ENCODE measurements at regions not wholly inside any gene's neighbourhood (a gene's known extent, or its start where the extent isn't known, plus 50 kb on each side); places are given as distances from the start of the nearest gene placed in this dataset.

DNA sequence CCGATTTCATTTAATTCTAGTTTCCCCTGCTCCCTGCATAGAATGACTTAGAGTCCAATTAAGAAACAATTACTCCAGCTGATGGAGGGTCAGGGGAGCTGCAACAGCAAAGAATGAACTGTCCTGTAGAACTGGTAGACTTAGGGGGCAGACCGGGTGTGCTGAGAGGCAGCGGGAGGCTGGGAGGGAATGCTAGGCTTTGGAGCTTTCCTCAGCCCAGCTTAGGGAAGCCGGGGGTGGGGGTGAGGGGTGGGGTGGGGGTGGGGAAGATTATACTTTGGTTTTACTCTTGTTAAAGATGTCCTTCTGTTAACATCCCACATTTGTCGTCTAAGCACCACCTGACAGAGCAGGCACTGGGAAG is 458.6 kb upstream of the ASIC2 start:
- DNase-seq, result no peak
- Mint-ChIP-seq H3K36me3 (ENCODE audit: low read depth) (no peaks in the 10 kb centered on the region), H3K27ac (no peak overlapping the region), H3K4me1 (ENCODE audit: low read depth) (peaks cover 7% of the 10 kb centered on the region), H3K9me3 (peaks cover 2% of the 10 kb centered on the region), H3K27me3 (peaks cover 64% of the 10 kb centered on the region), H3K4me3 (no peak overlapping the region)

- Mint-ChIP-seq H3K4me1 (ENCODE audit: low read depth) (peaks cover 7% of the 10 kb centered on the region), H3K27me3 (peaks cover 61% of the 10 kb centered on the region), H3K9me3 (peaks cover 2% of the 10 kb centered on the region), H3K36me3 (ENCODE audit: low read depth) (no peaks in the 10 kb centered on the region), H3K4me3 (no peak overlapping the region), H3K27ac (no peak overlapping the region)
- no peak for DNase-seq
These were observed 460.4 kb upstream of the ASIC2 start for GRCh38 chr17:33753452-33753851.

DNA sequence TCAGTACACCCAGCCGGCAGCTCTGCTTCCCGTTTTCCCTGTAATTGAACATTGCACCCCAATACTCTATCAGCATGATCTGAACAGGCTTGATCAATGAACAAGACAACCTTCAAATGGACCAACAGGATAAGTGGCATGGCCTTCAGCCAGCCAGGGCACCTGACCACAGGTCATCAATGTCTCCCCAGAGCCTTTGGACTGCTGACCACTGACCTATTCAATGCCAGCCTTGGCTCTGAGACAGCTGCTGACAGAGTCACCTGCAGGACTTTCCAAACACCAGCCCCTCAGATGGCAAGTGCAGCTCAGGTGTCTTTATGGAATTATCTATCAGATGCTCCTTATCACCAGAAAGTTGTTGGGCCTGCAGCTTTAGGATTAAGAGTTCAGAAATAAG is 462.9 kb upstream of the ASIC2 start:
- Mint-ChIP-seq H3K4me3 (no peak overlapping the region), H3K27ac (no peak overlapping the region), H3K36me3 (ENCODE audit: low read depth) (no peaks in the 10 kb centered on the region), H3K4me1 (ENCODE audit: low read depth) (peaks cover 6% of the 10 kb centered on the region), H3K9me3 (peaks cover 2% of the 10 kb centered on the region), H3K27me3 (peaks cover 46% of the 10 kb centered on the region)
- no peak for DNase-seq

- no peak overlapping the region for H3K4me3 Mint-ChIP-seq
- peaks cover 24% of the 10 kb centered on the region for H3K27me3 Mint-ChIP-seq
- H3K36me3 Mint-ChIP-seq (ENCODE audit: low read depth), result no peaks in the 10 kb centered on the region
- H3K27ac Mint-ChIP-seq, result no peak overlapping the region
- no peaks in the 10 kb centered on the region for H3K4me1 Mint-ChIP-seq (ENCODE audit: low read depth)
- no peaks in the 10 kb centered on the region for H3K9me3 Mint-ChIP-seq
- DNase-seq, result no peak
These were observed 472.8 kb upstream of the ASIC2 start for GRCh38 chr17:33765871-33766270.

- Mint-ChIP-seq H3K9me3 (no peaks in the 10 kb centered on the region), H3K27me3 (peaks cover 24% of the 10 kb centered on the region), H3K4me3 (no peak overlapping the region), H3K36me3 (ENCODE audit: low read depth) (no peaks in the 10 kb centered on the region), H3K4me1 (ENCODE audit: low read depth) (no peaks in the 10 kb centered on the region), H3K27ac (no peak overlapping the region)
- no peak for DNase-seq
These were observed 473.6 kb upstream of the ASIC2 start for GRCh38 chr17:33766721-33767120.

- no peak overlapping the region for H3K4me3 Mint-ChIP-seq
- no peaks in the 10 kb centered on the region for H3K9me3 Mint-ChIP-seq
- peaks cover 32% of the 10 kb centered on the region for H3K27me3 Mint-ChIP-seq
- no peak for DNase-seq
- H3K27ac Mint-ChIP-seq, result no peak overlapping the region
- H3K4me1 Mint-ChIP-seq (ENCODE audit: low read depth), result no peaks in the 10 kb centered on the region
- no peaks in the 10 kb centered on the region for H3K36me3 Mint-ChIP-seq (ENCODE audit: low read depth)
These were observed 476.0 kb upstream of the ASIC2 start for GRCh38 chr17:33769066-33769465.

DNA sequence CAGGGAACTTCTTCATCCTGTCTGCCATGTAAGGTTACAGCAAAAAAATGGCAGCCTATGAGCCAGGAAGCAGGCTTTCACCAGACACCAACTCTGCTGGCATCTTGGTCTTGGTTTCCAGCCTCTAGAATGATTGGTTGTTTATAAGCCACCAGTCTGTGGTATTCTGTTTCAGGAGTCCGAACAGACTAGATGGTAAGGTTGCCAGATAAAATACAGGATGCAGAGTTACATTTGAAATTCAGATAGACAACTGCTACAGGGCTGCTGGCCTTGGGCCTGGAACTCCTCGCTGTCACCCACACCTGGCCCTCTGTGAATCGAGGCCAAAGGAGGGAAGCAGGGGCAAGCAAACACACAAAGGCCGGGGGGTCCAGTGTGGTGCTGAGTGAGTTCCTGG is 478.8 kb upstream of the CCL2 start:
- Mint-ChIP-seq H3K4me1 (ENCODE audit: low read depth) (no peaks in the 10 kb centered on the region), H3K4me3 (no peak overlapping the region), H3K36me3 (ENCODE audit: low read depth) (no peaks in the 10 kb centered on the region), H3K9me3 (no peaks in the 10 kb centered on the region), H3K27me3 (peaks cover 27% of the 10 kb centered on the region), H3K27ac (no peak overlapping the region)
- no peak for DNase-seq

DNA sequence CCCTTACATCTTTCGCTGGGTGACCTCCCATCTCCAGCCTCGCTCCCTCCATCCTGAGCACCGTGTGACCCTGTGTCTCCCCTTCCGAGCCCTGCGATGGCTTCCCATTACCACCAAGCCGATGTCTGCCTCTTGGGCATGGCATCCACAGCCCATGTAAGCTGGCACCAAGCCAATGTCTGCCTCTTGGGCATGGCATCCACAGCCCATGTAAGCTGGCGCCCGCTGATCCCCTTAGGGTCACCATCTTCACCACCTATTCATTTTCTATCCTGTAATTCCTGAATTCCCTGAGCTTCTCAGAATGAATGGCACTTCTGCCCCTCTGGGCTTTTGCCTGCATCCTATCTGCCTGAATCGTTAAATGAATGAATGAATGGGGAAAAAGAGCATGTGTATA is 478.2 kb upstream of the CCL2 start:
- Mint-ChIP-seq H3K4me3 (no peak overlapping the region), H3K36me3 (ENCODE audit: low read depth) (no peaks in the 10 kb centered on the region), H3K9me3 (no peaks in the 10 kb centered on the region), H3K4me1 (ENCODE audit: low read depth) (no peaks in the 10 kb centered on the region), H3K27ac (no peak overlapping the region), H3K27me3 (peaks cover 28% of the 10 kb centered on the region)
- DNase-seq, result no peak

DNA sequence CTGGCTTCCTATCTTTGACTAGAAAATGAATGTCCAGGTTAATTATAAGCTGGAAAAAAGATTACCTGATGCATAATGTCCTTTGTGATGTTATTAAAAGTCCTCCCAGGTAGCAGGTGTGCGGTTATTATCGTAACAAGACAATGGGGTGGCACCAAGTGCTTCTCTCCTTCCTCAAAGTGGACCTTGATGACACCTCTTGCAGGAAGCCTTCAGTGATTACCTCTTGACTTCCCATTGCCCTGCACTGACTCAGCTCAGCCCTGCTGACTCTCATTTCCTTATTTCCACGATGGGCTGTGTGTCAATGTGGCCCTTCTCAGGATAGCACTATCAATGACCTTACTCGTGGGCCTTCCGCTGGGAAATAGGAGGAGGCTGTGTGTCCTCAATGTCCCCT is 477.4 kb upstream of the CCL2 start:
- DNase-seq, result no peak
- no peak overlapping the region for H3K27ac Mint-ChIP-seq
- H3K9me3 Mint-ChIP-seq, result no peaks in the 10 kb centered on the region
- H3K27me3 Mint-ChIP-seq, result peaks cover 26% of the 10 kb centered on the region
- H3K36me3 Mint-ChIP-seq (ENCODE audit: low read depth), result no peaks in the 10 kb centered on the region
- H3K4me3 Mint-ChIP-seq, result no peak overlapping the region
- H3K4me1 Mint-ChIP-seq (ENCODE audit: low read depth), result no peaks in the 10 kb centered on the region

DNA sequence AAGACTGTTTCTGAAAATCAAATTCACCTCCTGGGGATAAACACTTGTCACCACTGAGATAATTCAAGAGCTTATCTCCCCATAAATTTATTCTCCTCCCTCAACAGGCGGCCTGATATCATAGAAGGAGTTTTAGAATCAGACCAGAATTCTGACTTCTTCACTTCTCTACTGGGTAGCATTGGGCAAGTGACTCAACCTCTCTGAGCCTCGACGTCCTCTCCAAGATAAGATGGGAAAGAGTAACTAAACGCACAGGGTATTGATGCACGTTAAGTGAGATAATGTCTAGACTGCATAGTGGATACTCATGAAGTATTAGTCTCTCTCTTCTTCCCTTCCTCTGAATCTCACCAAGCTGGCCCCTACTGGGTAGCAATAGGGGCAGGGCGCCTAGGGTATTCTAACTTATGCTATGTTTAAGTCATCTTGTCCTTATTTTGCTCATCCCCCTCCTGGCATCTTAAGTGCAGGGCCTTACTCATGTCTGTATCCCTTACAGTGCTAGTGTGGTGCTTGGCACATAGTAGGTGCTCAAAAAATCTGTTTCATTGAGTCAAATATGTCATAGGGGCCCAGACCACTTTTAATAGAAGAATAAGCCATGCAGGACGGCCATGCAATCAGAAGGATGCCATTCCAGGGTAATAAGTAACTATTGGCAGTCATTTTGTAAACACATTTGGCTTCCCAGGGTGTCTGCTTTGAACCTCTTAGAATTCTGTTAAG is 476.4 kb upstream of the CCL2 start:
- Mint-ChIP-seq H3K36me3 (ENCODE audit: low read depth) (no peaks in the 10 kb centered on the region), H3K27ac (no peak overlapping the region), H3K27me3 (peaks cover 23% of the 10 kb centered on the region), H3K9me3 (no peaks in the 10 kb centered on the region), H3K4me3 (no peak overlapping the region), H3K4me1 (ENCODE audit: low read depth) (no peaks in the 10 kb centered on the region)
- no peak for DNase-seq

DNA sequence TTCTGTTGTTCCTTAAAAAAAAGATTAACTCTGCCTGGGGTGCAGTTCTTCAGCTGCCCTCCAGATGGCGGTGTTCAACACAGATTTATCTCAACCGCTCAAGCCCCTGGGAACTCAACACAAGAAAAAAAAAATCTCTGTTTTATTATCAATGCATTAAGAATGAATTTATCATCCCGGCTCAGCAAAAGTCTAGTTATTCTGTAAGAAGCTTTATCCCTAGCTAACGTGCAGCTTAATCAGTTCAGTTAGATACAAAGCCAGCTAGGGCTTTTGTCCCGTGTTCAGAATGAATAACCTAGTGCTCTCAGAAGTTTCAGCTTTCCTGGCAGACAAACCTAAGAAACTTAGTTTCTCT is 475.9 kb upstream of the CCL2 start:
- H3K9me3 Mint-ChIP-seq, result no peaks in the 10 kb centered on the region
- H3K4me1 Mint-ChIP-seq (ENCODE audit: low read depth), result no peaks in the 10 kb centered on the region
- no peaks in the 10 kb centered on the region for H3K36me3 Mint-ChIP-seq (ENCODE audit: low read depth)
- peak; percentile 38 for DNase-seq
- H3K27ac Mint-ChIP-seq, result no peak overlapping the region
- H3K27me3 Mint-ChIP-seq, result peaks cover 19% of the 10 kb centered on the region
- no peak overlapping the region for H3K4me3 Mint-ChIP-seq

DNA sequence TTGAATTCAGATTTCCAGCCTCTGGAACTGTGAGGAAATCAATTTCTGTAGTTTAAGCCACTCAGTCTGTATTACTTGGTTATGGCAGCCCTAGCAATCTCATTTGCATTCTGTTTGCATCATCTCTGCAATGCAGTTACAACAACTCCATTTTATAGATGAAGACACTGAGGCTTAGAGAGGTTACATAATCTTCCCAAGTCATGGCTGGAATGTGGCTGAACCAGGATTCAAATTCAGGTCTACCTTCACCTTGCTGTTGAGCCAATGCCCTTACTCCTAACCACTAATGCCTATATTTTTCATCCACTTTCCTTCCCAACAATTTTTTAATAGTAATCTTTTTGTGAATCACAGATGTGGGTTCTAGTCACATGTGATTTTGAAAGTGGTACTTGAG is 469.8 kb upstream of the CCL2 start:
- no peak for DNase-seq
- Mint-ChIP-seq H3K27ac (no peak overlapping the region), H3K4me3 (no peak overlapping the region), H3K9me3 (no peaks in the 10 kb centered on the region), H3K4me1 (ENCODE audit: low read depth) (no peaks in the 10 kb centered on the region), H3K27me3 (peaks cover 30% of the 10 kb centered on the region), H3K36me3 (ENCODE audit: low read depth) (no peaks in the 10 kb centered on the region)

GRCh38 chr17:33786478-33786877 is 468.6 kb upstream of the CCL2 start:
- H3K27me3 Mint-ChIP-seq, result peaks cover 25% of the 10 kb centered on the region
- H3K36me3 Mint-ChIP-seq (ENCODE audit: low read depth), result no peaks in the 10 kb centered on the region
- no peaks in the 10 kb centered on the region for H3K4me1 Mint-ChIP-seq (ENCODE audit: low read depth)
- H3K9me3 Mint-ChIP-seq, result no peaks in the 10 kb centered on the region
- DNase-seq, result no peak
- no peak overlapping the region for H3K27ac Mint-ChIP-seq
- H3K4me3 Mint-ChIP-seq, result no peak overlapping the region

DNA sequence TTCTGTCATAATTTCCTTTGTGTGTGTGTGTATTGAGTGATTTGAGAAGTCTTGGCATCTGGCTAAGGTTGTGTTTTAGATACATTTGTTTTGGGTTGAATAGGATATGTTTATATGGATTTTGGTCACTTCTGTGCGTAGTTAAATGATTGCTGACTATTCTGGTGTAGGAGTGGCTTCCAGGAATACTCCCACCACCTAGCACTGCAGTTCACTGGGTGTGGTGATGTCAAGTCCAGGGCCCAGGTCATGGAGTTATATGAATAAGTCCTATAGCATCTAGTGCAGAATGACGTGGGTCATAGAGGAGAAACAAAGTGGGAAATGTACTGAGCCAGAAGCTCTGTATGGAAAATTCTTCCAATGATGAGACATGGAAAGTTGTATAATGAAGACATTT is 465.4 kb upstream of the CCL2 start:
- Mint-ChIP-seq H3K4me1 (ENCODE audit: low read depth) (no peaks in the 10 kb centered on the region), H3K4me3 (no peak overlapping the region), H3K27me3 (peaks cover 31% of the 10 kb centered on the region), H3K9me3 (no peaks in the 10 kb centered on the region), H3K27ac (no peak overlapping the region), H3K36me3 (ENCODE audit: low read depth) (no peaks in the 10 kb centered on the region)
- no peak for DNase-seq

- no peaks in the 10 kb centered on the region for H3K36me3 Mint-ChIP-seq (ENCODE audit: low read depth)
- H3K4me1 Mint-ChIP-seq (ENCODE audit: low read depth), result no peaks in the 10 kb centered on the region
These were observed 457.9 kb upstream of the CCL2 start for GRCh38 chr17:33797181-33797580.

GRCh38 chr17:33798308-33798707 is 456.8 kb upstream of the CCL2 start:
- Mint-ChIP-seq H3K4me3 (no peak overlapping the region), H3K9me3 (no peaks in the 10 kb centered on the region), H3K4me1 (ENCODE audit: low read depth) (no peaks in the 10 kb centered on the region), H3K27ac (no peak overlapping the region), H3K27me3 (peaks cover 40% of the 10 kb centered on the region), H3K36me3 (ENCODE audit: low read depth) (no peaks in the 10 kb centered on the region)
- no peak for DNase-seq

More at GRCh38 chr17:33797181-33797580, 457.9 kb upstream of the CCL2 start:
- Mint-ChIP-seq H3K9me3 (no peaks in the 10 kb centered on the region), H3K27me3 (peaks cover 33% of the 10 kb centered on the region), H3K4me3 (no peak overlapping the region), H3K27ac (no peak overlapping the region)
- DNase-seq, result no peak
